ENCODE measurements at regions not wholly inside any gene's neighbourhood (a gene's known extent, or its start where the extent isn't known, plus 50 kb on each side); places are given as distances from the start of the nearest gene placed in this dataset.

GRCh38 chr3:105022813-105023212 is 343.9 kb upstream of the ALCAM start:
- H3K9me3 ChIP-seq: no peaks in the 10 kb centered on the region
- H3K4me3 ChIP-seq: no peak overlapping the region
- H3K27me3 ChIP-seq: no peaks in the 10 kb centered on the region
- no peak for TF ChIP-seq CTCF (IDR thresholded peaks at IDR 0.05)
- H3K27ac ChIP-seq: no peak overlapping the region
- H3K4me1 ChIP-seq: no peaks in the 10 kb centered on the region
- no peaks in the 10 kb centered on the region for H3K36me3 ChIP-seq
- intact Hi-C loops (cut with DNase I): no loop called here
- no peak for DNase-seq (ENCODE audit: low spot score in 2 of 2)

- H3K27me3 ChIP-seq: no peaks in the 10 kb centered on the region
Observed at GRCh38 chr3:105030211-105030610, 336.5 kb upstream of the ALCAM start.

DNA sequence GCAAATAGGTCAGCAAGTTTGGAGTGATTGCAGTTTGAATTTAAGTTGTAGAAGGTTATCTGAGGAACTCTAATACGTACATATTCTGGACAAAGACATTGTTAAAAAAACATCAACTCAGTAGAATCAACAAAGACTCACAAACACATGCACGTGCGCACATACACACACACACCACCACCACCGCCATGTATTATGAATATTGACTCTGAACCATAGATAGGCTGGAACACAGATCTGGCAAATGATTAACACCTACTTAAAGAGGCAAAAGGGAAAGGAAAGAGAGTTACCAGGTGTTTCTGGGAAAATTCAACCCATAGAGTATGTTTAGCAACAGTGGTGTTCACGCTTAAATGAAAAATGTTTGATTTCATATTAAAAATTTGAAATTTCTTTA is 334.2 kb upstream of the ALCAM start:
- Histone ChIP-seq H3K27me3 (no peaks in the 10 kb centered on the region), H3K27ac (no peak overlapping the region), H3K9me3 (no peaks in the 10 kb centered on the region), H3K36me3 (no peaks in the 10 kb centered on the region), H3K4me1 (no peaks in the 10 kb centered on the region), H3K4me3 (no peak overlapping the region)
- intact Hi-C loops (cut with DNase I): no loop called here
- no peak for DNase-seq (ENCODE audit: low spot score in 2 of 2)
- no peak for TF ChIP-seq CTCF (IDR thresholded peaks at IDR 0.05)

More at GRCh38 chr3:105030211-105030610, 336.5 kb upstream of the ALCAM start:
- no peaks in the 10 kb centered on the region for H3K9me3 ChIP-seq
- H3K27ac ChIP-seq: no peak overlapping the region
- TF ChIP-seq CTCF (IDR thresholded peaks at IDR 0.05): no peak
- no peak overlapping the region for H3K4me3 ChIP-seq
- no peaks in the 10 kb centered on the region for H3K36me3 ChIP-seq
- H3K4me1 ChIP-seq: no peaks in the 10 kb centered on the region
- intact Hi-C loops (cut with DNase I): no loop called here
- no peak for DNase-seq (ENCODE audit: low spot score in 2 of 2)

DNA sequence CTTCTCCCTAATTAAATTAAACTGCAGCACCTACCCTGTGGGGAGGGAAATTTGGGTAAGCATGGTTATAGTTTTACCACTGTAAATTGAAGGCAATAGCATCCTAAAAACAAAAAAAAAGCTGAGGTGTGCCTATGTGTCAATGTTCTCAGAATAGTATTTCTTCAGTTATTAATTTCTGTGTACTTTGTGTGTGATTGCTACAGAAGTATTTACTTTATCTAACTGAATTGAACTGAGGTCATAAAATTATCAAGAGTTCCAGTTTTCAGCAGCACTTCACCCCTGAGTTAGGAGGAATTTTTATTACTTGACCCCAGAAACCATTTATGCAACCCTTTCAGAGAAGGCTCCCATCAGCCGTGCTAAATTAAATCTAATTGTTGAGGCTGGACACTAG is 333.6 kb upstream of the ALCAM start:
- H3K9me3 ChIP-seq: no peaks in the 10 kb centered on the region
- intact Hi-C loops (cut with DNase I): no loop called here
- H3K4me3 ChIP-seq: no peak overlapping the region
- no peaks in the 10 kb centered on the region for H3K36me3 ChIP-seq
- no peak for TF ChIP-seq CTCF (IDR thresholded peaks at IDR 0.05)
- no peaks in the 10 kb centered on the region for H3K4me1 ChIP-seq
- no peaks in the 10 kb centered on the region for H3K27me3 ChIP-seq
- no peak for DNase-seq (ENCODE audit: low spot score in 2 of 2)
- H3K27ac ChIP-seq: no peak overlapping the region

DNA sequence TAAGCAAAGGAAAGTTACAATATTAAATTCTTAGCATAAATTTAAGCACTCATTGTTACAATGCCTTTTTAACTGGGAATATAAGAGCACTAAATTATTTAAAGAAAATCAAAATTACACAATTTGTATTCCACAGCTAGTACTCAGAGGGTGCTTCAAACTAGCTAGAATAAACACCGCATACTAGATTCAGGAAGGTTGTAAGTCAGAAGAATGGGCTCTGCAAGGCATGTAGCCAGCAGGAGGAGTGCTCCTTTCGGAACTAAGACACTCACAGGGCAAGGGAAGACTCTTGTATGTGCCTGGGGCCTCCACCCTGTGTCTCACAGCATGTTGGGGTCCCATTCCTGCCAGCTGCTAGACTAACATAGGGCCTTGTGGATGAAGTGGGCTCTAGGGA is 327.7 kb upstream of the ALCAM start:
- Histone ChIP-seq H3K4me1 (no peaks in the 10 kb centered on the region), H3K27me3 (no peaks in the 10 kb centered on the region), H3K9me3 (no peaks in the 10 kb centered on the region), H3K27ac (no peak overlapping the region), H3K4me3 (no peak overlapping the region), H3K36me3 (no peaks in the 10 kb centered on the region)
- no peak for DNase-seq (ENCODE audit: low spot score in 2 of 2)
- no peak for TF ChIP-seq CTCF (IDR thresholded peaks at IDR 0.05)
- intact Hi-C loops (cut with DNase I): no loop called here

DNA sequence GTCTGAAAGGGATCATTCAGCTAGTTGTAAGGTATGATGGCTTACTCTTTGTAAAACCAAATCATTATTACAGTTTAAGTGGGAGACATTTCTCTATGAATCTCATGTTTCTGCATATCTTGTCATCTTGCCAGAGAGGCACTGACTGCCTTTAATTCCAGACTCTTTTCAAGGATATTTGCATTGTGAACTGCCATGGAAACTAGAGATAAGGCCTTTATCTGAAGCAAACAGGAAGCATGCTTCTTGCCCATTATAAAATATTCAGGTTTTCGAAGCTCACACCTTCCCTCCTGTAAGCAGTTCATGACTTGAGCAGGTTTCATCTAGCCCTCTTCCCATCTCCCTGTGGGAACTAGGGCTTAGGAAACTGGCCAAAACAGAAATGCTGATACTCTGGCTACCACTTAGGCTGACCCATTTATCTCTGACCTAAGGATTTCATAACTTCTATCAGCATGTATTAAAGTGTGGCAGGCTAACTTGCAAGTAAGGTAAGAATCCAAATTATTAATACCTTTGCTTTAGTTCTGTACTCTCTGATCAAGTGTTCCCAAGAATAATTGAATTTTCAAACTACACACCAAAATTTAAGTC is 326.6 kb upstream of the ALCAM start:
- Histone ChIP-seq H3K36me3 (no peaks in the 10 kb centered on the region), H3K4me3 (no peak overlapping the region), H3K27ac (no peak overlapping the region), H3K4me1 (no peaks in the 10 kb centered on the region), H3K27me3 (no peaks in the 10 kb centered on the region), H3K9me3 (no peaks in the 10 kb centered on the region)
- intact Hi-C loops (cut with DNase I): no loop called here
- TF ChIP-seq CTCF (IDR thresholded peaks at IDR 0.05): no peak
- no peak for DNase-seq (ENCODE audit: low spot score in 2 of 2)

Measured in ascending aorta (tissue), 2 donors.